ENCODE measurements at regions not wholly inside any gene's neighbourhood (a gene's known extent, or its start where the extent isn't known, plus 50 kb on each side); places are given as distances from the start of the nearest gene placed in this dataset.

DNA sequence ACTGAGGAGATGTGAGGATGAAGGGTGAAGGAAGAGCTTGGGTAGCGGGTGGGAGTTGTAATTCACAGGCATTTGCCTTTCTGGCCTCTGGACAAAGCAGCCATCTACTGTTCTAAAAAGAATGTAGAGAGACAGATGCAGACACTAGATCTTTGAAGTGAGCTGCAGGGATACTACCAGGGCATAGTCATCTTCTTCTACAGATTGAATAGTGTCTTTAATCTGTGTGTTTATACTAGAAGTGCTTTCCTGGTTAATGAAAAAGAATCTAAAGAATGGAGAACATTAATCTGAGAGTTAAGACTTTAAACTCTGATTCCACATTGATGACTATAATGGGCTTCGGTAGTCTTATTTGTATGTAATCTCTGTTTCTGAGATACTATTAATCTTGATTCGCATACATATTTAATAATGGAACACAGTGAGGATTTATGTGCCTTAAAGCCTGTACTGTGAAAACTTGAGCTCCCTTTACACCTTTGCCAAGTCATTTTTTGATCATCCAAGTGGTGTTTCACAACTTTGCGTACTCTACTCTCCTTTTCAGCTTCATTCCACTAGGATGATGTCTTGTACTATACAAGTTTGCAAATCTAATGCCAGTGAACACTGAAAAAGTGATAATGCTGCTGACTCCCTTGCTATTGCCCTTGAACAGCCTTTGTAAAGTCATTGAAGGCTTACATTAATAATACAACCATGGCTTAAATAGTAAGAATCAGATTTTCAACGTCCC, 2199.4 kb upstream of the PCDH20 start:
- TF ChIP-seq FOXA1 (IDR thresholded peaks at IDR 0.05), result no peak
- TF ChIP-seq SUZ12 (IDR thresholded peaks at IDR 0.05), result no peak
- TF ChIP-seq FOXK2 (IDR thresholded peaks at IDR 0.05), result no peak
- TF ChIP-seq BHLHE40 (IDR thresholded peaks at IDR 0.05; ENCODE audit: borderline replicate concordance), result no peak

Data from HEK293T (cell line).